ENCODE measurements at regions not wholly inside any gene's neighbourhood (a gene's known extent, or its start where the extent isn't known, plus 50 kb on each side); places are given as distances from the start of the nearest gene placed in this dataset.

DNA sequence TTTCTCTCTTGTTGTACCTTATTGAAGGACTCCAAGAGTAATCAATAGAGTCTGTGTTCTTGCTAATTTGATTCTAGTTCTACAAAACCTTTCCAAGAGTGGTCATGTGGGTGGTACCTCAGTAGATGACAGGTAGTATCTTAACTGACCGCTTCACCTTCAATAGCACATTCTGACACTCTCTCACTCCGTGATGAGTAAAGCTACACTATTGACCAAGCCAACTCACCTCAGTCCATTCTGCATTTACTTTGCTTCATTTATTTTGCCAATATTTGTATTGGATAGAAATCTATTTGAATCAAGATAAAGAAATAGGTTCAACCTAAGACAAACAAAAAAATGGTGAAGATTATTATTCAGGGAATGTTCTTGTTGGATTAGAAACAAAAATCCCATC is 1869.6 kb upstream of the CELF4 start:
- TF ChIP-seq, protein P1, sequence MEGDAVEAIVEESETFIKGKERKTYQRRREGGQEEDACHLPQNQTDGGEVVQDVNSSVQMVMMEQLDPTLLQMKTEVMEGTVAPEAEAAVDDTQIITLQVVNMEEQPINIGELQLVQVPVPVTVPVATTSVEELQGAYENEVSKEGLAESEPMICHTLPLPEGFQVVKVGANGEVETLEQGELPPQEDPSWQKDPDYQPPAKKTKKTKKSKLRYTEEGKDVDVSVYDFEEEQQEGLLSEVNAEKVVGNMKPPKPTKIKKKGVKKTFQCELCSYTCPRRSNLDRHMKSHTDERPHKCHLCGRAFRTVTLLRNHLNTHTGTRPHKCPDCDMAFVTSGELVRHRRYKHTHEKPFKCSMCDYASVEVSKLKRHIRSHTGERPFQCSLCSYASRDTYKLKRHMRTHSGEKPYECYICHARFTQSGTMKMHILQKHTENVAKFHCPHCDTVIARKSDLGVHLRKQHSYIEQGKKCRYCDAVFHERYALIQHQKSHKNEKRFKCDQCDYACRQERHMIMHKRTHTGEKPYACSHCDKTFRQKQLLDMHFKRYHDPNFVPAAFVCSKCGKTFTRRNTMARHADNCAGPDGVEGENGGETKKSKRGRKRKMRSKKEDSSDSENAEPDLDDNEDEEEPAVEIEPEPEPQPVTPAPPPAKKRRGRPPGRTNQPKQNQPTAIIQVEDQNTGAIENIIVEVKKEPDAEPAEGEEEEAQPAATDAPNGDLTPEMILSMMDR (IDR thresholded peaks at IDR 0.05), result no peak
- TF ChIP-seq POLR2A (IDR thresholded peaks at IDR 0.05), result no peak
